Head of caudate nucleus (tissue), 42 donors: ENCODE measurements at regions not wholly inside any gene's neighbourhood (a gene's known extent, or its start where the extent isn't known, plus 50 kb on each side); places are given as distances from the start of the nearest gene placed in this dataset.

Experiments
- DNase-seq, 42 donors: peaks; one replicate each; pipeline versions ENCODE4 v3.0.0 to v3.0.0-alpha.2; 2020 to 2021; ENCODE audit warnings: mixed read lengths in 7 of 42
- intact Hi-C: fragments of 100-400 bp; cut with DNase I; formaldehyde crosslinking; loops from one replicate; pipeline ENCODE4 v1.15.0; 2022

- no peak for DNase-seq
Measured at GRCh38 chr5:158170534-158170933, 311.6 kb upstream of the CLINT1 start.

GRCh38 chr5:158170060-158170459, 311.1 kb upstream of the CLINT1 start:
- intact Hi-C loops, result loop anchor here (5.0 kb wide), 1 partner anchor 937 kb away; no protein-coding TSS in a partner anchor
- no peak for DNase-seq

More at GRCh38 chr5:158170534-158170933, 311.6 kb upstream of the CLINT1 start:
- intact Hi-C loops, result loop anchor here (5.0 kb wide), 1 partner anchor 937 kb away; no protein-coding TSS in a partner anchor

GRCh38 chr5:158166424-158166823, 307.5 kb upstream of the CLINT1 start:
- intact Hi-C loops, result no loop called here
- no peak for DNase-seq

- DNase-seq, result no peak
- intact Hi-C loops, result no loop called here
Measured at GRCh38 chr5:158165647-158166046, 306.7 kb upstream of the CLINT1 start.

- intact Hi-C loops, result no loop called here
Measured at GRCh38 chr5:158164296-158165047, 305.5 kb upstream of the CLINT1 start.

GRCh38 chr5:158163451-158164295, 304.7 kb upstream of the CLINT1 start:
- intact Hi-C loops, result no loop called here
- no peak for DNase-seq

More at GRCh38 chr5:158164296-158165047, 305.5 kb upstream of the CLINT1 start:
- no peak for DNase-seq

GRCh38 chr5:158162479-158163034, 303.6 kb upstream of the CLINT1 start:
- intact Hi-C loops, result no loop called here
- no peak for DNase-seq

GRCh38 chr5:158162026-158162425, 303.1 kb upstream of the CLINT1 start:
- intact Hi-C loops, result no loop called here
- no peak for DNase-seq

- DNase-seq, result no peak
- intact Hi-C loops, result no loop called here
Measured at GRCh38 chr5:158159621-158160020, 300.7 kb upstream of the CLINT1 start.

- no peak for DNase-seq
- intact Hi-C loops, result no loop called here
Measured at GRCh38 chr5:158155811-158156505, 297.0 kb upstream of the CLINT1 start.

GRCh38 chr5:158155067-158155466, 296.1 kb upstream of the CLINT1 start:
- intact Hi-C loops, result no loop called here
- DNase-seq, result no peak

GRCh38 chr5:158154226-158155005, 295.5 kb upstream of the CLINT1 start:
- intact Hi-C loops, result no loop called here
- no peak for DNase-seq

- no peak for DNase-seq
- intact Hi-C loops, result no loop called here
Measured at GRCh38 chr5:158153508-158153907, 294.6 kb upstream of the CLINT1 start.

- intact Hi-C loops, result no loop called here
- no peak for DNase-seq
Measured at GRCh38 chr5:158152136-158152535, 293.2 kb upstream of the CLINT1 start.

GRCh38 chr5:158147227-158147626, 288.3 kb upstream of the CLINT1 start:
- DNase-seq, result no peak
- intact Hi-C loops, result no loop called here

GRCh38 chr5:158145827-158146226, 286.9 kb upstream of the CLINT1 start:
- no peak for DNase-seq
- intact Hi-C loops, result no loop called here

- intact Hi-C loops, result no loop called here
- no peak for DNase-seq
Measured at GRCh38 chr5:158143081-158143480, 284.1 kb upstream of the CLINT1 start.

GRCh38 chr5:158142156-158142555, 283.2 kb upstream of the CLINT1 start:
- DNase-seq, result no peak
- intact Hi-C loops, result no loop called here
